HG02840 (cell line): ENCODE measurements at regions not wholly inside any gene's neighbourhood (a gene's known extent, or its start where the extent isn't known, plus 50 kb on each side); places are given as distances from the start of the nearest gene placed in this dataset.
"Not testable (repeated sequence)": the region's sequence is repeated elsewhere in the genome, so short reads cannot be mapped to it uniquely, and the experiment has no call there.

Experiments
- ATAC-seq: cut with Tn5 transposase; IDR thresholded peaks from one replicate; pipeline ENCODE4 v1.9.1; 2021; ENCODE audit warnings: mild to moderate bottlenecking, moderate library complexity, moderate number of reproducible peaks; ENCODE audit not compliant: unreplicated experiment, low FRiP score

- ATAC-seq = no peak
Observed at GRCh38 chr12:61514016-61514415, 746.2 kb upstream of the USP15 start.

- no peak for ATAC-seq
Observed at GRCh38 chr12:61521258-61521657, 738.9 kb upstream of the USP15 start.

- no peak for ATAC-seq
Observed at GRCh38 chr12:61523276-61523992, 736.8 kb upstream of the USP15 start.

- no peak for ATAC-seq
Observed at GRCh38 chr12:61524851-61525250, 735.4 kb upstream of the USP15 start.

GRCh38 chr12:61525331-61525730, 734.9 kb upstream of the USP15 start:
- no peak for ATAC-seq

GRCh38 chr12:61530456-61530855, 729.7 kb upstream of the USP15 start:
- ATAC-seq = no peak

GRCh38 chr12:61531195-61531594, 729.0 kb upstream of the USP15 start:
- no peak for ATAC-seq

GRCh38 chr12:61536117-61536516, 724.1 kb upstream of the USP15 start:
- no peak for ATAC-seq

- no peak for ATAC-seq
Observed at GRCh38 chr12:61536525-61536924, 723.7 kb upstream of the USP15 start.

GRCh38 chr12:61538951-61539350, 721.3 kb upstream of the USP15 start:
- ATAC-seq = no peak

GRCh38 chr12:61542551-61542950, 717.7 kb upstream of the USP15 start:
- ATAC-seq = no peak

GRCh38 chr12:61546296-61546695, 713.9 kb upstream of the USP15 start:
- ATAC-seq = no peak

GRCh38 chr12:61553091-61553490, 707.1 kb upstream of the USP15 start:
- ATAC-seq = no peak

- ATAC-seq = no peak
Observed at GRCh38 chr12:61554268-61555008, 705.8 kb upstream of the USP15 start.

GRCh38 chr12:61563665-61564450, 696.3 kb upstream of the USP15 start:
- no peak for ATAC-seq

GRCh38 chr12:61564466-61564865, 695.7 kb upstream of the USP15 start:
- ATAC-seq = no peak

- no peak for ATAC-seq
Observed at GRCh38 chr12:61566183-61566582, 694.0 kb upstream of the USP15 start.

- no peak for ATAC-seq
Observed at GRCh38 chr12:61574339-61574738, 685.9 kb upstream of the USP15 start.

GRCh38 chr12:61584943-61585342, 675.3 kb upstream of the USP15 start:
- ATAC-seq = no peak

GRCh38 chr12:61590864-61591263, 669.3 kb upstream of the USP15 start:
- ATAC-seq = not testable (repeated sequence)

GRCh38 chr12:61610143-61610542, 650.1 kb upstream of the USP15 start:
- no peak for ATAC-seq
